Activated naive CD4-positive, alpha-beta T cell (primary cell): ENCODE measurements at regions not wholly inside any gene's neighbourhood (a gene's known extent, or its start where the extent isn't known, plus 50 kb on each side); places are given as distances from the start of the nearest gene placed in this dataset.
"Not testable (repeated sequence)": the region's sequence is repeated elsewhere in the genome, so short reads cannot be mapped to it uniquely, and the experiment has no call there.

Experiments used
- DNase-seq, 4 experiments: peaks; one replicate each; lab custom pipeline; 2025; lab: John Stamatoyannopoulos, UW

DNA sequence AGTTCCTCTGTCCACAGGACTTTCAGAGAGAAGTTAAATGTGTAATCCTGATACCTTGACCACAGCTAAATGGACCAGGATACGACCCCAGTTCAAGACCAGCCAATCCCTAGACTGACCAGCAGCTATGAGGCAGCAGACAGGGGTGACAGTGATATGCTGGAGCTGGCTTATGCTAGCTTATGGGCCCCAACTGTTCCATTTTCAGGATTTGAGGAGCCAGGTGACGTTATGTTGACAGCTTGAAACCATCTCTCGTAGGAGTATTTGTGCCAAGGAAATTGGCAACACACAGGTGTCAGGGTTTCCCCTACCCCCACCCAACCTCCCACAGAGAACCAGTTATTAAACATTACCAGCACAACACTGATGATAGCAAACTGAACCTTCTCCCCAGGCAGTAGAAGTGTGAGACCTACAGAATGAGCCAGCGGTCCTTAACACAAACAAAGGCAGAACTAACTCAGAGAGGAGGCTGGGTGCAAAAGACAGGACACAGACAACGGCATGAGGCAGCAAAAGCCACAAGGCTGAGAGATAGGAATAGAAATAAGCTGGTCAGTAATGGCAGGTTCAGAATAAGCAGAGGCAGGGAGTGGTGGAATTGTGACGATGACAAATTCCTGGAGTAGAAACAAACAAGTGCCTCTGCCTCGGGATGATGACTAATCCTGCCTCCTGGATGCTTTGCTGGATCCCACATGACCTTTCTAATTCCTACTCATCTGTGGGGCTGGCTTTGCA lies 85.6 kb upstream of the CPEB2 start:
- DNase-seq = no peak

DNA sequence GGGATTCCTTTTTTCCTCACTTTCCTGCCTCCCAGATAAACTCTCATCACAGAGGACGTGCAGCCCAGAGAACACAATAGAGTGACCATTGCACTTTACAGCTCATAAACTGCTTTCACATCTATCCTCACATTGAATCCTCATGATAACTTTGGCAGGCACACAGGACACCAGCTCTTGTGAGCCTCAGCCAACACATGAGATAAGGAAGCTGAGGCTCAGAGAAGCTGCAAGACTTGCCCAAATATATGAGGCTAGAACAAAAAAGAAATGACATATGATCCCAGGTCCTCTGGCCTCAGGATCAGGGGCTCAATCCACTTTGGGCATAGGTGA lies 85.0 kb upstream of the CPEB2 start:
- DNase-seq = no peak

DNA sequence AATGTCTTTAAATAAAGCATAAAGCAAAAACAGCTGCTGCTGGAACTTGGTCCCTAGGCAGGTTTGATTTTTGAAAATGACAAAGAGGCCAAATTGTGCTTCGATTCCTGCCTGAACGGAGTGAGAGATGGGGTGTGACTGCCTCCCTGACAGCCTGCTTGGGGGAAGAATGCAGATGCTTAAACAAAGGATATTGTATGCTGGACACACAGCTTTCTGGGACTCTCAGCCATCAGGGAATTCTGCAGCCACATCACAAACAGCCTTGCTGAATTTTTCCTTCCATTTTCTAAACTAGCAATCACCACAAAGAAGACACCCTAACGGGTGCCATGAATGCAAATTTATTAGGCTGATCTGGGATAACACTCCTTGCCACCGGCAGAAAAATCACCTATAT lies 83.9 kb upstream of the CPEB2 start:
- no peak for DNase-seq

DNA sequence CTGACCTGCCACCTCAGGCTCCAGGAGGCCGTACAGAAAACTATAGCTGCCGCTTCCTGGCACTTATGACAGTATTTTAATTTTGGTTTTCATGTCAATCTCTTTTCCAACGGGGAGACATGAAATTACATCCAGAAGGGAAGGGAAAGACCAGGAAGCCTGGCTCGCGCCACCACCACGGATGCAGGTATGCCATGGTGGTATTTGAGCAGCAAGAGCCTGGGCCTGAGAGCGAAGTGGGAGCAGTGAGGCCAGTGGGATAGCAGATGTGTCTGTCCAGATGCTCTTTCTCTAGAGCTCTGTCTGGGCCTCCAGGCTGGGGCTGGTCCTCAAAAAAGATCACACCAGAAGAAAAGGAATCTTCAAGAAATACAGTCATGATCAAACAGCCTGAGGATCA lies 82.5 kb upstream of the CPEB2 start:
- no peak for DNase-seq

DNA sequence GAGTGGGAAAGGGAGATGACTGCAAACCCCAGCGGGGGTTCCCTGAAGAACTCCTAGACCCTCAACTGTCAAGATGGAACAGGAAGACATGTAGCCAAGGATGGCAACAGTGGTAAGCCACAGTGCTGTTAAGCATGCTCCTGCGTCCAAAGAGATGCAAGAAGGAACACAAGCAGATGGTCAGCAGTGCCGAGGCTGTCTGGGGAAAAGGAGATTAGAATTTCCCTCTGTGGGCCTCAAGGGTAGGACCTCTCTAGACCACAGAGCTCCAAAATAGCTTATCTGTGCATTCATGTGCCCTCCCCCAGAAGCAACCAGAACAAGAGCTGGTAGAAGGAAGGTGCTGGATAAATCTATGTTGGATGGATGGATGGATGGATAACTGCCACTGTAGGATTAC lies 82.0 kb upstream of the CPEB2 start:
- DNase-seq = no peak

DNA sequence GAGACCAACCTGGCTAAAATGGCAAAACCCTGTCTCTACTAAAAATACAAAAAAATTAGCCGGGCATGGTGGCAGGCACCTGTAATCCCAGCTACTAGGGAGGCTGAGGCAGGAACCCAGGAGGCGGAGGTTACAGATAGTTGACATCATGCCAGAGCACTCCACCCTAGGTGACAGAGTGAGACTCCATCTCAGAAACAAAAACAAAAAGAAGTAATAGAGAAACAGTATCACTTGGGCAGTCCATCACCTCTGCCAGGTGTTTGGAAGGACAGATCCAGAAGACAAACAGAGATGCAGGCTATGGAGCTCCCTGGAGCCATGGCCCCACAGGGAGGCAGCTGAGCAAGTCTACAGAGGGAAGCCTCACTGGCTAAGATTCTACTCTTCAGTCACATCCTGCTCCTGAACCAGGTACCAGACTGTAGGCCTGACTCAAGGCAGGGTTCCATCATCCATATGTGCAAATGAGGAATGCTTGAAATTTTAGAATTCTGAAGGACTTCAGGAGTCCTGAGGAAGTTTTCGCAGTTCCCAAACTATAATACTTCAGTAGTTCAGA lies 81.4 kb upstream of the CPEB2 start:
- no peak for DNase-seq

DNA sequence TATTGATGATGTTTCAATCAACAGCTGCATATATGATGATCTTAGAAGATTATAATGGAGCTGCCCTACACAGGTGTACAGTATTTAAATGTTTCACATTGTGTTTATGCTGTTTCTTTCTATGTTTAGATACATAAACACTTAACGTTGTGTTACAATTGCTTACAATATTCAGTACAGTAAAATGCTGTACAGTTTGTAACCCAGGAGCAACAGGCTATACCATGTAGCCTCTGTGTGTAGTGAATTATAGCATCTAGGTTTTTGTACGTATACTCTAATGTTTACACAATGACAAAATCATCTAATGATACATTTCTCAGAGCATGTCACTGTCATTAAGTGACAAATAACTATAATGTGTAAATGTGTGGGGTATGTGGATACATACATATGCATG lies 80.5 kb upstream of the CPEB2 start:
- not testable (repeated sequence) for DNase-seq

DNA sequence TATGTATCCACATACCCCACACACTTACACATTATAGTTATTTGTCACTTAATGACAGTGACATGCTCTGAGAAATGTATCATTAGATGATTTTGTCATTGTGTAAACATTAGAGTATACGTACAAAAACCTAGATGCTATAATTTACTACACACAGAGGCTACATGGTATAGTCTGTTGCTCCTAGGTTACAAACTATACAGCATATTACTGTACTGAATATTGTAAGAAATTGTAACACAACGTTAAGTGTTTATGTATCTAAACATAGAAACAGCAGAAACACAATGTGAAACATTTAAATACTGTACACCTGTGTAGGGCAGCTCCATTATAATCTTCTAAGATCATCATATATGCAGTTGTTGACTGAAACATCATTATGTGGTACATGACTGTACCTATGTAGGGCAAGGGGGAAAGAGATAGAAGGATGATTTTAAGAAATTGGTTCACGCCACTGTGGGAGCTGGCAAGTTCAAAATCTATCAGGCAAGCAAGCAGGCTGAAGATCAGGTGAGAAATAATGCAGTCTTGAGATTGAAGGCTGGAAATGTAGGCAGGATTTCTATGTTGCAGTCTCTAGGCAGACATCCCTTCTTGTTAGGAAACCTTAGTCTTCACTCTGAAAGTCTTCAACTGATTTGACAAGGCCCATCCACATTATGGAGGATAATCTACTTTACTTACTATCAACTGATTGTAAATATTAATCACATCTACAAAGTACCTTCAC lies 78.0 kb upstream of the CPEB2 start:
- no peak for DNase-seq

DNA sequence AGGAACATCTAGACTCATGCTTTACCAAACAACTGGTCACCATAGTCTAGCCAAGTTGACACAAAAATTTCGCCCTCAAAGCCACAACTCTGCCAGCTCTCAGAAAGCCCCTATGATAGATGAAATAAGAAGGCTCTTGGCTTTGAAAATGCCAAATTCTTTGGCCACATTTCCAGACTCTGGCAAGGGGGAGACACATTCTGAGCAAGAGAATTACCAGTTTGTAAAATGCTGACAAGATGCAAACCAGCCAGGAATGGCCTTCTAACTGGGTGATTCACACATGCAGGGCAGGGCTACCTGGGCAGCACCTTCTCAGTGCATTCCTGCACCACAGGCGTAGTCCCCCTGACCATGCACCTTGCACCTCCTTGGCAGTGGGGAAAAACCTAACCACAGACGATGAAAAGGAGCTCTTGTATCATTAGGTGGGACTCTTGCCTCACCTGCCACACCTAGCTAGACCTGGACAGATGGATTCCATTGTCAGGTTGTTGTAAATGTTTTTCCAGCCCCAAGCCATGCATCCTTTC lies 77.4 kb upstream of the CPEB2 start:
- no peak for DNase-seq

DNA sequence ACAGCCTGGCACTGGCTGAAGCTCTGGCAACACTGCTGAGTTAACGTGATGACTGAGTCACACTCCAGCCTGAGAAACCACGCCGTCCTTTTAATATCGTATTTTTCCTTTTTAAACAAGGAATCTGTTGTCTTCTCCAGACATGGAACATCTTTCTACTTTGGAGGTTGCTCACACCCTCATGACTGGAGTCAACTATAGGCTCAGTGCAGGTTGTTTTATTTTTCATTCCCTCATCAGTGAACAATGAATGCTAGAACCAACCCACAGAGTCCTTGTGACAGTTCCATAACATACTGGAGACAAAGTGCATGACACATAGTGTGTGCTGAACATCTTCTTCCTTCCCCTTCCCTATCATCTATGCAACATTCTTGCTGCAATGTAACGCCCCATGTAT lies 76.8 kb upstream of the CPEB2 start:
- DNase-seq = no peak

DNA sequence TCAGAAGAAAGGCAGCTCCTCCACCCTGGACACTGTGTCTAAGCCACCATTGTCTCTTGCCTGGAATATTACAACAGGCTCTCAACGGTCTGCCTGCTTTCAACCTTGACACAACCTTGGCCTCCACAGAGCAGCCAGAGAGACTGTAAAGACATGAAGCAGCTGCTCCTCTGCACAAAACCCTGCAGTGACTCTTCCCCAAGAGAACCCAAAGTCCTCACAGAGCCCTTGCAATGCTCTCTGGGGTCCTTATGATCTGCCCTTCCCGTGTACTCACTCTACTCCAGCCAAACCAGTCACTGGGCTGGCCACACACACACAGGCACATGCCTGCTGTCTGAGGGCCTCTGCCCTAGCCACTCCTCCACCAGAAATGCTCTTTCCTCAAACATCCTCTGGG lies 75.9 kb upstream of the CPEB2 start:
- DNase-seq = no peak

DNA sequence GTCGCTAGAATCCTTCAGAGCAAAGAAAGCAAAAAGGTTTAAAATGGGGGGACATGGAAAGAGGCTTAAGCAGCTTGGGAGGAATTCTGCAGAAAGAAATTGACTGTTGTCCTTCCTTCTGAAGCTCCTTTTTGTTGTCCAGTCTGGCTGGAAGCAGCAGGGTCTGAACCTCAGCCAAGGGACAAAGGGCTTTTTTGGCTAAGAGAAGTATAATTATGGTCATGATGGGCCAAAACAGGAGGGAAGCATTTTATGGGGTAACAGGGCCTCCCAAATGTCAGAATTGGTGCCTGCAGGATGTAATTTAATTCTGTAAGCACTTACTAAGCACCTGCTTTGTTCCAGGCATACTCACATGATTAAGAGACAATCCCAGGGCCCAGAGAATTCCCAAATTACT lies 74.2 kb upstream of the CPEB2 start:
- DNase-seq = no peak

DNA sequence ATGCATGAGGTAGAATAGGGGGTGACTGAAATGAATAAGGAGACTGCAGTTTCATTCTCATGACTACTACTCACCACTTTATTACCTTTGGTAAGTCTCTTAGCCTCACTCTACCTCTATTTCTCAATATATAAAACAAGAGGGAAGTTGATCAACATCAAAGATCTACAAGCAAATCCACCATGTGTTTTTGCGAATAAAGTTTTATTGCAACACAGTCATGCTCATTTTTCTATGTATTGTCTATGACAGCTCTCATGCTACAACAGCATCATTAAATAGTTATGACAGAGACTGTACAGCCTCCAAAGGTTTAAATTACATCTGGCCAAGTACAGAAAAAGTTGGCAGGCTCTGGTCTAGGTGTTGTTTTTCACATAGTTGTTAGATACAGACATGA lies 72.6 kb upstream of the CPEB2 start:
- DNase-seq = no peak

DNA sequence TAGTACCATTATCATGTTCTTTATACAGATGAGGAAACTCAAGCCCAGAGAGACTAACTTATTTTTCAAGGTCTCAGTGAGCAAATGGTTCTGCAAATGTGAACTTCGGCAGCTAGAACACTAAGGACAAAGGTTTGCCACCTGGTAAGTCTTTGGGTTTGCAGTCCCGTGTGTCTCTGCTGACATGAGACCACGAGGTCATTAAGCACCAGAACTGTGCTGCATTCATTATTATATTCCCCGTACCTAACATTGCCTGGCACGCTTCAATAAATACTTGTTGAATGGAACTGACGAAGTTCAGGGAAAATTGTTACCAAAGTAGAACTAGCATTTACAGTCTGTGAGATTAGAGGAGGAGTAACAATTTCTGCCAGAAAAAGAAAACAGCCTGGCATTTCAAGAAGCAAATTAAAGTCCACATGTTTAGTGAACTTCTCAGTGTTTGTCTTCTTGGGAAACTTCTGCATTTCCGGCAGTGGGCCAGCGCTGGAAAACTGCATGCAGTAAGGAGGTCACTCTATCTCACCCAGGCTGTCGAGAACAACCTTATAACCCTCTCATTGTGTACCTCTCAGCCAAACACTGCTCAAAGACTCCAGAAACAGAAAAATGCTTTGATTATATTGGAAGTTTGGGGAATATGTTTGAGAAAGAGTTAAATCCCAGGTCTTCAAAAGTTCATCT lies 67.4 kb upstream of the CPEB2 start:
- no peak for DNase-seq

DNA sequence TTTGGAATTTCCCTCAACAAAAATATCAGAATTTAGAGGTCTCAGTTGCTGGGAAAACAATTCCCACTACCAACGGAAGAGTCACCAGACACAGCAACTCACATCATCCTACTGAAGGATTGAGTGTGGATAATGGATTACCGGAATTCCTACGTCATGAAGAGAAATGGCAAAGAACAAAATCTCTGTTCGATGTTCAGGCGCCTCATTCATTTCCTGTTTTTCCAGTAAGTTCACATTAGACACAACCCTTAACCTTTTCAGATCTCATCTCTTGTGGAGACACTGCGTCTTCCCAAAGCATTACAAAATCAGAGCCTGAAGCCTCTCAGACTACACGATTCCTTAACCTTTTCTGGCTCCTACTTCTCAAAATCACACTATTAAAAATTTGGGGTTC lies 58.5 kb upstream of the CPEB2 start:
- DNase-seq = no peak

DNA sequence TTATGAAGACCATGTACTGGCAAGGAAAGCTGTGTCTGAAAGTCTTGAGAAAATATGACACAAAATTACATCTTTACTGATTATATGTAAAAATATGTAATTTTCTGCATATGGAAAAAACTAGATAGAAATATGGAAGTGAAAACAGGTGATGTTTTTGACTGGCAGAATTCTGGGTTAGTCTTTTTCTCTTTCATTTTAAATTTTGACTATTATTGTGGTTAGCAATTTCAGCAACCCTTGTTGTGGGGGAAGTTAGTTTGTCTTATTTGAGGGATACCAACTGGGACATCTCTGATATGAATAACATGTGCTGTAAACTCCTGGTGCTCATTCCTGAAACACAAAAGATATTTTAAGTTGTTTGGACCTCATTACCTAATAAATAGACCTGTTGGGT lies 49.9 kb upstream of the CPEB2 start:
- no peak for DNase-seq
